ENCODE measurements at regions not wholly inside any gene's neighbourhood (a gene's known extent, or its start where the extent isn't known, plus 50 kb on each side); places are given as distances from the start of the nearest gene placed in this dataset.

DNA sequence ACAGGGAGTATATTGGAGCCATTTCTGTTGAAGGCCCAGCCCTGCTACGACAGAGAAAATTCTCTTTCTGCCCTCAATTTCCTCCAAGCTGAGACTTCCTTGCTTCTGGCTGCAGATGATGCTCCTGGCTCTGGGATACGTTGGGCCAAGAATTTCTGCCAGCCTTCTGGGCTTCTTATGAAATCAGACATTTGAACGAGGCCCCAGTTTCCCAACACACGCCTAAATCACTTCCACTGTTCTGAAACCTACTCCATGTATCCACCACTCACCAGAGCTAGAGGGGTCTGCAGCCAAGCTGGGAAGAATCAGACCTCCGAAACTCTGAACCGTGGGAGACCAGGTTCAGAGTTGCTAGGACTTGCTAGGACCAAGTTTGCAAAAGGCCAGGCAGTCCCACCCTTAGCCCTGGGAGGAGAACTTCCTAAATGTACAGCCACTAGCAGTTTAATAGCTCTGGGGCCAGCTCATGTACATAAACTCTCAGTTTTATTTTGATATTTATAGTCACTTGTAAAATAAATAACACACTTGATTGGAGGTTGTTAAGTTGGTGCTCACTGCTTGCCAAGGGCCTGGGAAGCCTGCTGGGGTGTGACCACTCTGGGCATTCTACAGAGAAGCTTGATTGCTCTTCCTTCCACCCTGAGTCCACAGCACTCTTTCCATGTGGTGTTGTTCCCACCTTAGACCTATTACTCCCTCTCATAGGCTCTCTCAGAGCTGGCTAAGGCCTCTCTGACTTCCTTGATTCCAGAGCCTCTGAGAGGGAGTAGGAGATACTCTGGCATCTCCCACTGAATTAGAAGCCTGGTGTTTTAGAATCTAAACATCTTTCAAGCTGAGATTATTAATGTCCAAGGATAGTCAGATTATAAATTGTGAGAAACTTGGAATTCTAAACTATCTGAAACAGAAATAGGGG is 83.4 kb upstream of the TRABD2B start:
- TF ChIP-seq, protein P1, sequence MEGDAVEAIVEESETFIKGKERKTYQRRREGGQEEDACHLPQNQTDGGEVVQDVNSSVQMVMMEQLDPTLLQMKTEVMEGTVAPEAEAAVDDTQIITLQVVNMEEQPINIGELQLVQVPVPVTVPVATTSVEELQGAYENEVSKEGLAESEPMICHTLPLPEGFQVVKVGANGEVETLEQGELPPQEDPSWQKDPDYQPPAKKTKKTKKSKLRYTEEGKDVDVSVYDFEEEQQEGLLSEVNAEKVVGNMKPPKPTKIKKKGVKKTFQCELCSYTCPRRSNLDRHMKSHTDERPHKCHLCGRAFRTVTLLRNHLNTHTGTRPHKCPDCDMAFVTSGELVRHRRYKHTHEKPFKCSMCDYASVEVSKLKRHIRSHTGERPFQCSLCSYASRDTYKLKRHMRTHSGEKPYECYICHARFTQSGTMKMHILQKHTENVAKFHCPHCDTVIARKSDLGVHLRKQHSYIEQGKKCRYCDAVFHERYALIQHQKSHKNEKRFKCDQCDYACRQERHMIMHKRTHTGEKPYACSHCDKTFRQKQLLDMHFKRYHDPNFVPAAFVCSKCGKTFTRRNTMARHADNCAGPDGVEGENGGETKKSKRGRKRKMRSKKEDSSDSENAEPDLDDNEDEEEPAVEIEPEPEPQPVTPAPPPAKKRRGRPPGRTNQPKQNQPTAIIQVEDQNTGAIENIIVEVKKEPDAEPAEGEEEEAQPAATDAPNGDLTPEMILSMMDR (IDR thresholded peaks at IDR 0.05; ENCODE audit: low read length), result no peak
- no peak for TF ChIP-seq EZH2 (IDR thresholded peaks at IDR 0.05; ENCODE audit: borderline replicate concordance, low read length)
- Histone ChIP-seq H3K4me1 (ENCODE audit: insufficient read depth, low read length, severe bottlenecking) (no peaks in the 10 kb centered on the region), H4K20me1 (ENCODE audit: insufficient read depth, low read length) (no peaks in the 10 kb centered on the region), H3K9me2 (ENCODE audit: low read depth, low read length) (no peaks in the 10 kb centered on the region), H3K36me3 (ENCODE audit: insufficient read depth, low read length) (no peaks in the 10 kb centered on the region), H3K9me3 (ENCODE audit: low read length) (no peaks in the 10 kb centered on the region), H3K79me2 (ENCODE audit: insufficient read depth, low read length) (no peaks in the 10 kb centered on the region), H3K4me3 (ENCODE audit: low read depth, low read length, poor library complexity, severe bottlenecking) (no peak overlapping the region), H3F3A (ENCODE audit: insufficient read depth, low read length) (no peaks in the 10 kb centered on the region), H3K9ac (ENCODE audit: low read length) (no peak overlapping the region), H3K4me2 (ENCODE audit: low read length) (no peak overlapping the region), H3K27ac (ENCODE audit: low read depth, low read length, poor library complexity, severe bottlenecking) (no peak overlapping the region), H2AFZ (ENCODE audit: low read length) (no peak overlapping the region), H3K27me3 (ENCODE audit: insufficient read depth, low read length) (no peaks in the 10 kb centered on the region)

DNA sequence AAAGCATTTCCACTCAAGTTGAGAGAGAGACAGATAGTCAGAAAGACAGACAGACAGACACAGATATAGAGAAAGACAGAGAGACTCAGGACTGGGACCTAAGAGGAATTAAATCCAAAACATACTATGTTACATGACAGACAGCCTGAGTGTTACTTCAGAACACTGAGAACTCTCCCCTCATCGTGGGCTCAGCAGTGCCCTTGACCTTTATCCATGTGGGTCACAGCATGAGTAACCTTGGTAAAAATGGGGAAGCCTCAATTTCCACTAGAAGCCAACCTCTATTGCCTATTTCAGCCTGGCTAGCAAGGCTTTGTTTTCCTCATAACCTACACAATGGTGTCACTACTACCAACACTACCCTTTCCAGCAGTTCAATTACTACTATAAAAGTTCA is 81.9 kb upstream of the TRABD2B start:
- H3K4me1 ChIP-seq (ENCODE audit: insufficient read depth, low read length, severe bottlenecking), result no peaks in the 10 kb centered on the region
- H4K20me1 ChIP-seq (ENCODE audit: insufficient read depth, low read length), result no peaks in the 10 kb centered on the region
- H3K79me2 ChIP-seq (ENCODE audit: insufficient read depth, low read length), result no peaks in the 10 kb centered on the region
- no peak overlapping the region for H2AFZ ChIP-seq (ENCODE audit: low read length)
- no peaks in the 10 kb centered on the region for H3K9me3 ChIP-seq (ENCODE audit: low read length)
- no peak for TF ChIP-seq EZH2 (IDR thresholded peaks at IDR 0.05; ENCODE audit: borderline replicate concordance, low read length)
- TF ChIP-seq, protein P1 (IDR thresholded peaks at IDR 0.05; ENCODE audit: low read length), result no peak
- H3K9me2 ChIP-seq (ENCODE audit: low read depth, low read length), result no peaks in the 10 kb centered on the region
- no peaks in the 10 kb centered on the region for H3F3A ChIP-seq (ENCODE audit: insufficient read depth, low read length)
- no peak overlapping the region for H3K27ac ChIP-seq (ENCODE audit: low read depth, low read length, poor library complexity, severe bottlenecking)
- no peaks in the 10 kb centered on the region for H3K36me3 ChIP-seq (ENCODE audit: insufficient read depth, low read length)
- no peak overlapping the region for H3K4me2 ChIP-seq (ENCODE audit: low read length)
- H3K9ac ChIP-seq (ENCODE audit: low read length), result no peak overlapping the region
- no peaks in the 10 kb centered on the region for H3K27me3 ChIP-seq (ENCODE audit: insufficient read depth, low read length)
- H3K4me3 ChIP-seq (ENCODE audit: low read depth, low read length, poor library complexity, severe bottlenecking), result no peak overlapping the region

DNA sequence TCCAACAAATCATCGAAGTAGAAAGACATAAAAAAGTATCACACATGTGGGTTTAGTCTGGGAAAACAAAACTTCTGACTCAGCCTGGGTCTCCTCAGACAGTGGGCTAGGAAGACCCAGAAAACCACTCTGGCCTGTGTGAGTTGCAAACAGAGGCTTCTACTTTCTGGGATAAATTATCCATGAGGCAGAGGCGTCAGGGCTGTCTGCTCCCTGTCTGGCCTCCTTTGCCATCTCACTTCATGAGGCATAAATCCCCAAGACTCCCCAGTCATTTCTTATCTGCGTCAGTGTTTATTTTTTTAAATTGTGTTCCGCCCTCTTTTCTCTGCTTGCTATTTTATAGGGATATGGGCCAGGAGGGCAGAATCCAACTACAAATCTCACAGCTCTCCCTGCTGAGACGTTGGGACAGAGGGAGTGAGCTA is 80.6 kb upstream of the TRABD2B start:
- Histone ChIP-seq H3K9ac (ENCODE audit: low read length) (no peak overlapping the region), H3K9me2 (ENCODE audit: low read depth, low read length) (no peaks in the 10 kb centered on the region), H2AFZ (ENCODE audit: low read length) (no peak overlapping the region), H4K20me1 (ENCODE audit: insufficient read depth, low read length) (no peaks in the 10 kb centered on the region), H3K27ac (ENCODE audit: low read depth, low read length, poor library complexity, severe bottlenecking) (no peak overlapping the region), H3K4me2 (ENCODE audit: low read length) (no peak overlapping the region), H3F3A (ENCODE audit: insufficient read depth, low read length) (no peaks in the 10 kb centered on the region), H3K79me2 (ENCODE audit: insufficient read depth, low read length) (no peaks in the 10 kb centered on the region), H3K4me3 (ENCODE audit: low read depth, low read length, poor library complexity, severe bottlenecking) (no peak overlapping the region), H3K27me3 (ENCODE audit: insufficient read depth, low read length) (no peaks in the 10 kb centered on the region), H3K4me1 (ENCODE audit: insufficient read depth, low read length, severe bottlenecking) (no peaks in the 10 kb centered on the region), H3K36me3 (ENCODE audit: insufficient read depth, low read length) (no peaks in the 10 kb centered on the region), H3K9me3 (ENCODE audit: low read length) (no peaks in the 10 kb centered on the region)
- TF ChIP-seq, protein P1 (IDR thresholded peaks at IDR 0.05; ENCODE audit: low read length), result no peak
- TF ChIP-seq EZH2 (IDR thresholded peaks at IDR 0.05; ENCODE audit: borderline replicate concordance, low read length), result no peak

Data from OCI-LY1 (cell line).